ENCODE measurements at regions not wholly inside any gene's neighbourhood (a gene's known extent, or its start where the extent isn't known, plus 50 kb on each side); places are given as distances from the start of the nearest gene placed in this dataset.

DNA sequence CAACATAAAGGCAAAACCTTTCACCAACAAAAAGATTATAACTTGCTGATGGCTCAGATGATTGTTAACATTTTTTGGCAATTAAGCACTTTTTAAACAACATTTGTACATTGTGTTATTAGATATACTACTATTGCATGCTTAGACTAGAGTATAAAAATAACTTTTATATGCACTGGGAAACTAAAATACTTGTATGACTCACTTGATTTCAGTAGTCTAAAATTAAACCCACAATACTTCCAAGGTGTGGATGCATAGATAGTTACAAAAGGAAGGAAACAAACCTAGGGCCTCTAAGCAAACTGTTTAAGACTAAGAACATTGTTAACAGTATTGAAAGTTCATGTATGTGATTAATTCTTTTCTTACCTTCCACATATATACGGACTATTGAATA is 1521.5 kb downstream of the OTOL1 start:
- Histone ChIP-seq H3K9me3 (peaks cover 0 to 7% (median 0%) of the 10 kb centered on the region in 4 donors), H3K27ac (no peak overlapping the region), H3K36me3 (no peaks in the 10 kb centered on the region), H3K27me3 (no peaks in the 10 kb centered on the region), H3K4me3 (no peak overlapping the region), H3K4me1 (no peaks in the 10 kb centered on the region)
- no peak for DNase-seq (ENCODE audit: low spot score in 2 of 2)
- 95% methylated on average over 1 of the region's 1 CpG for WGBS, 2 donors
- TF ChIP-seq POLR2A (IDR thresholded peaks at IDR 0.05) (no peak), EP300 (IDR thresholded peaks at IDR 0.05) (no peak)
- TF ChIP-seq, protein P1, sequence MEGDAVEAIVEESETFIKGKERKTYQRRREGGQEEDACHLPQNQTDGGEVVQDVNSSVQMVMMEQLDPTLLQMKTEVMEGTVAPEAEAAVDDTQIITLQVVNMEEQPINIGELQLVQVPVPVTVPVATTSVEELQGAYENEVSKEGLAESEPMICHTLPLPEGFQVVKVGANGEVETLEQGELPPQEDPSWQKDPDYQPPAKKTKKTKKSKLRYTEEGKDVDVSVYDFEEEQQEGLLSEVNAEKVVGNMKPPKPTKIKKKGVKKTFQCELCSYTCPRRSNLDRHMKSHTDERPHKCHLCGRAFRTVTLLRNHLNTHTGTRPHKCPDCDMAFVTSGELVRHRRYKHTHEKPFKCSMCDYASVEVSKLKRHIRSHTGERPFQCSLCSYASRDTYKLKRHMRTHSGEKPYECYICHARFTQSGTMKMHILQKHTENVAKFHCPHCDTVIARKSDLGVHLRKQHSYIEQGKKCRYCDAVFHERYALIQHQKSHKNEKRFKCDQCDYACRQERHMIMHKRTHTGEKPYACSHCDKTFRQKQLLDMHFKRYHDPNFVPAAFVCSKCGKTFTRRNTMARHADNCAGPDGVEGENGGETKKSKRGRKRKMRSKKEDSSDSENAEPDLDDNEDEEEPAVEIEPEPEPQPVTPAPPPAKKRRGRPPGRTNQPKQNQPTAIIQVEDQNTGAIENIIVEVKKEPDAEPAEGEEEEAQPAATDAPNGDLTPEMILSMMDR (IDR thresholded peaks at IDR 0.05) = no peak

DNA sequence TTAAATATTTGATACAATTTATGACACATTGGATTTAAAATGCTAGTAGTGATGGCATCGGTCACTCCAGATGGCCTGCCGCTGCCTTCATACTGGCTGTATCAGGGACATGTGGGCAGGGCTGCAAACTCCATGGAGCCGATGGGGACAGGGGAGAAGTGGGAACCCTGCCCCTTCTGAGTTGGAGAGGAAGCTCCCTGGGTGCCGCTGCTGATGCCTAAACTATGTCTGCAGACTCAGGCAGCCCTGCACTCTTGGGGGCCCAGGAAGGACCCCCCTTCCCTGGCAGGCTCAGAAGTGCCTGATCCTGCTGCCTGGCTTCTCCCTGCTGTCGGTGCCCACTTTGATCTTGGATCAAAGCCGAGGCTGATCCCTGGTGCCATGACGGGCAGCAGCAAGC is 1522.1 kb downstream of the OTOL1 start:
- DNase-seq (ENCODE audit: low spot score in 2 of 2) = no peak
- WGBS, 2 donors = 92 to 97% methylated on average over 4 to 7 of the region's 7 CpGs
- no peaks in the 10 kb centered on the region for H3K4me1 ChIP-seq
- H3K9me3 ChIP-seq = peaks cover 0 to 7% (median 0%) of the 10 kb centered on the region in 4 donors
- H3K27me3 ChIP-seq = no peaks in the 10 kb centered on the region
- H3K27ac ChIP-seq = no peak overlapping the region
- TF ChIP-seq EP300 (IDR thresholded peaks at IDR 0.05) (no peak), POLR2A (IDR thresholded peaks at IDR 0.05) (no peak)
- TF ChIP-seq, protein P1 (IDR thresholded peaks at IDR 0.05) = no peak
- H3K36me3 ChIP-seq = no peaks in the 10 kb centered on the region
- H3K4me3 ChIP-seq = no peak overlapping the region

DNA sequence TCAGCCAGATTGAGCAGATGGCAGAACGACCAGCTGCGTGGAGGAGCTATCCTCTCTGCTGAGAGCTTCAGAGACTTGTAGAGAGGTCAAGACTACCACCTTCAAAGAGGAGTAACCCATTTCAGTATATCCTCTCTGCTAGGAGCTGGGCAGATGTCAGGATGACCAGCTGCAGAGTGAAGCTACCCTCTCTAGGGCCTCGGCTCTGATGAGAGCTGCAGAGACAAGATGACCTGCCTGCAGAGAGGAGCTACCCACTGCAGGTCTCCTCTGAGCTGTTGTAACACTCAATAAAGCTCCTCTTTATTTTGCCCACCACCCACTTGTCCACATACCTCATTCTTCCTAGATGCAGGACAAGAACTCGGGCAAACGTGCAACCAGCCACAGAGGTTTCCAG is 1522.7 kb downstream of the OTOL1 start:
- WGBS, 2 donors = 51 to 94% methylated on average over 5 of the region's 5 CpGs
- H3K4me1 ChIP-seq = no peaks in the 10 kb centered on the region
- H3K4me3 ChIP-seq = no peak overlapping the region
- no peak for DNase-seq (ENCODE audit: low spot score in 2 of 2)
- TF ChIP-seq, protein P1 (IDR thresholded peaks at IDR 0.05) = no peak
- no peaks in the 10 kb centered on the region for H3K27me3 ChIP-seq
- H3K36me3 ChIP-seq = no peaks in the 10 kb centered on the region
- H3K27ac ChIP-seq = no peak overlapping the region
- H3K9me3 ChIP-seq = peaks cover 0 to 7% (median 0%) of the 10 kb centered on the region in 4 donors

DNA sequence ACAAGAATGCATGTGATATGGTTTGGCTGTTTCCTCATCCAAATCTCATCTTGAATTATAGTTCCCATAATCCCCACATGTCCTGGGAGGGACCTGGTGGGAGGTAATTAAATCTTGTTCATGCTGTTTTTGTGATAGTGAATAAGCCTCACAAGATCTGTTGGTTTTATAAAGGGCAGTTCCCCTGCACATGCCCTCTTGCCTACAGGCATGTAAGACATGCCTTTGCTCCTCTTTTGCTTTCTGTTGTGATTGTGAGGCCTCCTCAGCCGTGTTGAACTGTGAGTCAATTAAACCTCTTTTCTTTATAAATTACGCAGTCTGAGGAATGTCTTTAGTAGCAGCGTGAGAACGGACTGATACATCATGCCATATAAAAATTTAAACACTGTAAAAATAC is 1537.0 kb downstream of the OTOL1 start:
- H3K9me3 ChIP-seq = no peaks in the 10 kb centered on the region
- no peaks in the 10 kb centered on the region for H3K36me3 ChIP-seq
- 59 to 75% methylated on average over 4 of the region's 4 CpGs for WGBS, 2 donors
- no peak overlapping the region for H3K4me3 ChIP-seq
- no peaks in the 10 kb centered on the region for H3K4me1 ChIP-seq
- H3K27ac ChIP-seq = no peak overlapping the region
- no peak for DNase-seq (ENCODE audit: low spot score in 2 of 2)
- no peaks in the 10 kb centered on the region for H3K27me3 ChIP-seq
- TF ChIP-seq POLR2A (IDR thresholded peaks at IDR 0.05) = no peak
- TF ChIP-seq, protein P1 (IDR thresholded peaks at IDR 0.05) = no peak
- TF ChIP-seq EP300 (IDR thresholded peaks at IDR 0.05) = no peak

DNA sequence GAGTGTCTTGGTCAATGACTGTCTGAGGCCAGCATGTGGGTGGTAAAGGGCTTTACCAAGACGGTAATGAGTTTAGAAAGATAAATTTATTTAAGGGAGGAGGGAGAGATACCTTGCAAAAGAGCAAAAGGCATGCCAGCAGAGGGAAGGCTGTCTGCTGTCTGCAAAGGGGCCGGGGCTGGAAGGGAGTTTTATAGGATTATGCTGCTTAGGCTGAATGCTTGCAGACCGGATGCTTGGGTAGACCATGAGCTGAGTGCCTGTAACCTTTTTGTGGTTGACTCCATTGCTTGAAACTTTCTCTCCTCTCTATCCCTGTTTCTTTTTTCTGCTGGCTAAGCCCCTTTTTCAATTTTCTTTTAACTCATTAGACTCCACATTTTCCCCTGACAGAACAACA is 1543.0 kb downstream of the OTOL1 start:
- Histone ChIP-seq H3K27me3 (no peaks in the 10 kb centered on the region), H3K27ac (no peak overlapping the region), H3K36me3 (no peaks in the 10 kb centered on the region), H3K4me1 (no peaks in the 10 kb centered on the region), H3K4me3 (no peak overlapping the region), H3K9me3 (no peaks in the 10 kb centered on the region)
- TF ChIP-seq, protein P1 (IDR thresholded peaks at IDR 0.05) = no peak
- no peak for TF ChIP-seq EP300 (IDR thresholded peaks at IDR 0.05)
- TF ChIP-seq POLR2A (IDR thresholded peaks at IDR 0.05) = no peak
- 70 to 80% methylated on average over 3 of the region's 3 CpGs for WGBS, 2 donors
- DNase-seq (ENCODE audit: low spot score in 2 of 2) = no peak

Data from tibial nerve (tissue), 4 donors.